GM21526 (cell line): ENCODE measurements at regions not wholly inside any gene's neighbourhood (a gene's known extent, or its start where the extent isn't known, plus 50 kb on each side); places are given as distances from the start of the nearest gene placed in this dataset.
"Not testable (repeated sequence)": the region's sequence is repeated elsewhere in the genome, so short reads cannot be mapped to it uniquely, and the experiment has no call there.

ENCODE experiments used
- ATAC-seq: cut with Tn5 transposase; IDR thresholded peaks from one replicate; pipeline ENCODE4 v1.9.1; 2021; ENCODE audit warnings: moderate library complexity; ENCODE audit not compliant: unreplicated experiment, low FRiP score

DNA sequence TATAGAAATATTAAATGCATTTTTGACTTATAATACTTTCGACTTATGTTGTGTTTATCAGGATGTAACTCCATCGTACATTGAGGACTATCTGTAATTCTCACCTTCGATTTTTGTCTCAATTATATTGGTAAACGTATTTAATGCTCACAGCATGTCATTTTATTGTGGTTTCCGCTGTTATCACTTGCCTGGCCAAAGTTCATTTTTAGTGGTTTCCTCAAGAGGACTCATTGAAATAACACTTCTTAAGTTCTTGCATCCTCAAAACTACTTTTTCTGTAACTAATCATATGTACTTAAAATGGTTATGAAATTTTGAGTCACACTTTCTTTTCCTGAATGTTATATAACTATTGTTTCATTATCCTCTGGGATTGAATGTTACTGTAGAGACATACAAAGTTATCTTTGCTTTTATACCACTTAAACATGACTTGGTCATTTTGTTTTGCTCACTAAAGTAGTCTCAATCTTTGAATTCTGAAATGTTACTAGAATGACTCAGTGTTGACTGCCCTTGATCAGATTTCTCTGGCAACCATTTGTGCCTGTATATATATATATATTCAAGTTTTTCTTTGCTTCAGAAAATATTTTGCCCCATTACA is 289.6 kb upstream of the PROX1 start:
- ATAC-seq, result no peak

DNA sequence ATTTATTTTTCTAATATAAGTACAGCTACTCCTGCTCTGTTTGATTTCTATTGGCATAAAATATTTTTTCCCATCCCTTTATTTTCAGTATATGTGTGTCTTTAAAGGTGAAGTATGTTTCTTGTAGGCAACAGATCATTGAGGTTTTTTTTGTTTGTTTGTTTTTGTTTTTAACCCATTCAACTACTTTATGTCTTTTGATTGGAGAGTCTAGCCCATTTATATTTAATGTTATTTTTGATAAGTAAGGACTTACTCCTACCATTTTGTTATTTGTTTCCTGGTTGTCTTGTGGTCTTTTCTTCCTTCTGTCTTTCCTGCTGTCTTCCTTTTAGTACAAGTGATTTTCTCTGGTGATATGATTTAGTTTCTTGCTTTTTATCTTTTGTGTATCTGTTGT is 285.1 kb upstream of the PROX1 start:
- no peak for ATAC-seq

DNA sequence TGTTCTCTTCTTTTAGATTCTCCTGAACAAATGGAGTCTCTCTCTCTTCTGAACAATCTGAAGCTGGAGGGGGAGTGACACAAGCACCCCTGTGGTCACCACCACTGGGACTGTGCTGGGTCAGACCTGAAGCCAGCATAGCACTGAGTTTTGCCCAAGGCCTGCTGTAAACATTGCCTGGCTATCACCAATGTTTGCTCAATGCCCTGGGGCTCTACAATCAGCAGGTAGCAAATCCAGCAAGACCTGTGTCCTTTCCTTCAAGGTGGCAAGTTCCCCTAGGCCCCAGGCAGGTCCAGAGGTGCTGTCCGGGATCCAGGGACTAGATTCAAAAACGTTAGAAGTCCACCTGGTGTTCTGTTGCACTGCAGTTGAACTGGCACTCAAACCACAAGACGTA is 282.8 kb upstream of the PROX1 start:
- no peak for ATAC-seq

DNA sequence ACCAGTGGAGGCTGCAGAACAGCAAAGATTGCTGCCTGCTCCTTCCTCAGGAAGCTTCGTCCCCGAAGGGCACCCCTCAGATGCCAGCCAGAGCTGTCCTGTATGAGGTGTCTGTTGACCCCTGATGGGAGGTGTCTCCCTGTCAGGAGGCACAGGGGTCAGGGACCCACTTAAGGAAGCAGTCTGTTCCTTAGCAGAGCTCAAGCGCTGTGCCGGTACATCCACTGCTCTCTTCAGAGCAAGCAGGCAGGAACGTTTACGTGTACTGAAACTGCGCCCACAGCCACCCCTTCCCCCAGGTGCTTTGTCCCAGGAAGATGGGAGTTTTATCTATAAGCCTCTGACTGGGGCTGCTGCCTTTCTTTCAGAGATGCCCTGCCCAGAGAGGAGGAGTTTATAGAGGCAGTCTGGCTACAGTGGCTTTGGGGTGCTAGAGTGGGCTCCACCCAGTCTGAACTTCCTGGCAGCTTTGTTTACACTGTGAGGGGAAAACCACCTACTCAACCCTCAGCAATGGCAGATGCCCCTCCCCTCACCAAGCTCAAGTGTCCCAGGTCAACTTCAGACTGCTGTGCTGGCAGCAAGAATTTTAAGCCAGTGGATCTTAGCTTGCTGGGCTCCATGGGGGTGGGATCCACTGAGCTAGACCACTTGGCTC is 275.8 kb upstream of the PROX1 start:
- not testable (repeated sequence) for ATAC-seq

DNA sequence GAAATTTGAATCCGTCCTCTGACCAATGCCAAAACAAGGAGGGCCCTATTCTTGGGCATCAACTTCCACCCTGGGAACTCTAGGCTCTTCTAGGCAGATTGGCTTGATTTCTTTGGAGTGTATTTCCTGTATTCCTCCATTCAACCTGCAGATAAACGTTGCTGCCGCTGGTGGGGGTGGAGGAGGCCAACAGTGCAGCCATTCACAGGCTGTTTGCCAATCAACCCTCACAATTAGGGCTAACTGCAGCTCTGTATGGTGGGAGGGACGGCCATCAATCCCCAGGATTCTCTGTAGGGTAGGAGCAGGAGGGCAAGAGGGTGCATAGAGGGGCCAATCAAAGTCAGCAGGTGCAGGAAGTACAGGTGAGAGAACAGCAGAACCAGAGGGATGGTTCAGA is 273.1 kb upstream of the PROX1 start:
- no peak for ATAC-seq

DNA sequence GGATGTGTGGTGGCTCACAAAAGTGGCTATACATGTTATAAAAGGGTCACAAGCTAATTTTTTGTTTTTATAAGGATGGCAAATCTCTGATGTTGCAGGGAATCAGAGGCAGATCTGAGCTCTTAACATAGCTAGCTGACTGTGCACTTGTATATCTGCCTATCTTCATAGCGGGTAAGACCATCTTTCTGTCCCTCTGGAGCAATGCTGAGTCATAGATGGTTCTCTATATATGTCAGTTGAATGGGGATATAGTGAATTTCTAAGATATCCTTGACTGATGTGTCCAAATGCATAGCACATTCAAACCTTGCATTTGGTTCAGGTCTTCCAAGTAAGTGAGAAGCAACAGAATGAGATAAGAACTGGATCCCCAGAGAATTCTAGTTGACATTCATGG is 272.6 kb upstream of the PROX1 start:
- no peak for ATAC-seq

DNA sequence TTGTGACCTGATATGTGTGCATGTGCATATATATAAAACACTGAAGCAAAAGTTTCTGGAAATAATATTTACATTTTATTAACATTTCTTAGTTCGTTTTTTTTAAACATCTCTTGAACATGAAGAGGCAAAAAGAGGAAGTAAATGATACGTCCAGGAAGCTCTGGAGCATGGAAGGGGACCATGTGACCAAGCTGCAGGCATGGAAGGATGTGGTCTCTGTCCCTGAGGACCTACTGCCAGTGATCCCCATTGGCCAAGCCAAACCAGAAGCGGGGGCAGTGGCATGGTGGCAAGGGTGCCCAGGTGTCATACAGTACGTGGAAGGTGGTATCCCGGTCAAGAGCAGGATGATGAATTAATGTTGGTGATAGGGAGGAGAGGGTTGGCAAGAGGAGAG is 268.3 kb upstream of the PROX1 start:
- ATAC-seq, result no peak

DNA sequence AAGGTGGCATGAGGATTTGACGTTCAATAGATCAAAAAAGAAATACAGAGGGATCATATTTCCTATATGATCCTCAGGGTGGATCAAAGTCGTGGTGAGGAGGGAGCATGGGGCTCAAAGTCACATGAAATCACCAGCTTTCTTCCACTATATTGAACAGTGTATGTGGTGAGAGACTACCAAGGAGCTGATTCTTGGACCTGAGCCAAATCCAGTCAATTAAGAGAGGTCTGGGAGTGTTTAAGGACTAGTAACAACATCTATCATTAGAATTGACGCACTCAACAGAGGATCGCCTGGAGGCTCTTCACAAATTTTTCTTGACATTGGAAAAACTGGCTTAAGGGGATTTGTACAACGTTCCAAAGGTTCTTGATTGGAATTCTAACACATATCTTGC is 267.7 kb upstream of the PROX1 start:
- no peak for ATAC-seq

DNA sequence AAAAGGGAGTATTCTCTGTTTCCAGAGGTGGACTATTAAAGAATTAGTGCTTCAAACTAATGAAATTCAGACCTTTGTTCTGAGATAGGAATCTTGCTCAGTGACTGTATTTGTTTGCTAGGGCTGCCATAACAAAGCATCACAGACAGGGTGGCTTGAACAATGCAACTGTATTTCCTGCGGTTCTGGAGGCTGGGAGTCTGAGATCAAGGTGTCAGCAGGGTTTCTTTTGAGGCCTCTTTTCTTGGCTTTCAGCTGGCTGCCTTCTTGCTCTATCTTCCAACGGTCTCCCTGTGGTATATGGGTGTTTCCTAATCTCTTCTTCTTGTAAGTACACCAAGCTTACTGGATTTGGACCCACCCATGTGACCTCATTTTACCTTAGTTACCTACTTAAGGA is 264.6 kb upstream of the PROX1 start:
- no peak for ATAC-seq

DNA sequence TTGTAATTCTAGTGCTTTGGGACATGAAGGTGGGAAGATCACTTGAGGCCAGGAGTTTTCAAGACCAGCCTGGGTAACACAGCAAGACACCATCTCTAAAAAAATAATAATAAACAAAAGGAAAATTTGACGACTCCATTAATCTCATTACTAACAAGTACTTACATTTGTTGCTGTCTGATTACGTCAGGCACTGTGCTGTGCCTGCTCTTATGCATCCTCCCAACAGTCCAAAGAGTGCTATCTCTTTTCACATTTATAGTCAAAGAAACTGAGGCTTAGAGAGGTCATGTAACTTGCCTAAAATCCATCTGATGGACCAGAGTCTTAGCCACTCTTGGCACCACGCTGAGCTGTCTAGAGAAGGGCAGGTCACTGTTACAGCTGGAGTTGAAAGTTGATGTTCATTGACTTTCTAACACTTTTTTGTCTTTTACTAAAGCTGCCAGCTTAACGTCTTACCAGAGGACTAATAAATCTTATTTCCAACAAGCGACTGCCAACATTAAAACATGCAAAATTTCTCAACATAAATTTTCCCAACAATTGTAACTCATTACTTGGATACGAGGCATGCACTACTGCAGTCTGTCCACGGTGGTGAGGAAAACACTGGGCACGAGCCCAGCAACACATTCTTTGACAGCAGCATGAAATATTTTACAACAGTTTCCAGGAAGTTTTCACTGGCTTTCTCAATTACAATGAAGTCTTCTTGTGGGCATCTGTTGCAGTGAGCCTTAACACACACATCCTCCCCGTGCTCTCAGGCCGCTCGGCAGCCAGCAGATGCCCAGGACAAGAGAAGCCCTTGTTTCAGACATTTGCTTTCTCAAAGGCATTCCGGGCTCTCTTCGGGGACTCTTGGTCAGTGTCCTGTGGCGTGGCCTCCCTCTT is 262.9 kb upstream of the PROX1 start:
- ATAC-seq, result no peak

DNA sequence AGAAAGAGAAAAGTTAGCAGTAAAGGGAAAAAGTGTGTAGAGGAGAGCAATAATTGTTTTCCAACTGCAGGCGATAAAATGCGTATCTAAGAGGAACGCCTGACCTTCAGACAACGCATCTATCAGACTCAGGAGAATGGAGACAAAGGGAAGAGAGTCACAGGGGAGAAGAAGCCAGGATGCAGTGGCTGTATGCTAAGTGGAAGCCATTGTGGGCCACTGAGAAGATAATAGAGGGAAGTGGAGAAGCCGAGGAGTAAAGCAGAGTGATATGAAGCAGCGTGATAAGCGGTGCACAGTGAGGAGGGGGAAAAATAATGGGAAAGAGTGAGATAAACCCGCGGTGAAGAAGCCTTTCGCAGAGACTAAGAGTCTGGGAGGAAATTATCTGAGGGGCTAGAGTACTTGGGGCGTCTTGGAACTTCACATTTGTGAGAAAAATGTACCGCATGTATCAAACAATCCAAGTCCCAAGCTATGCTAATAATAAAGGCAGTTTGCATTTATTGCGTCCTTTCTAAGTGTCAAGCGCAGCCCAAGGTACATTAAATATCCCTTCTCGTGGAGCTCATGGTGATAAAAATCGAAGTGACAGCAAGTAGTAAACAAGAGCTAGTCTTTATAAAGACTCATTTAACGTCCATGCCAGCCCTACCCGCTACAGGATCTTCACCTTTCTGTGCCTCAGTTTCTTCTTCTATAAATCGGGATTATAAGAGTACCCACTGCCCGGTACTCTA is 259.8 kb upstream of the PROX1 start:
- no peak for ATAC-seq

DNA sequence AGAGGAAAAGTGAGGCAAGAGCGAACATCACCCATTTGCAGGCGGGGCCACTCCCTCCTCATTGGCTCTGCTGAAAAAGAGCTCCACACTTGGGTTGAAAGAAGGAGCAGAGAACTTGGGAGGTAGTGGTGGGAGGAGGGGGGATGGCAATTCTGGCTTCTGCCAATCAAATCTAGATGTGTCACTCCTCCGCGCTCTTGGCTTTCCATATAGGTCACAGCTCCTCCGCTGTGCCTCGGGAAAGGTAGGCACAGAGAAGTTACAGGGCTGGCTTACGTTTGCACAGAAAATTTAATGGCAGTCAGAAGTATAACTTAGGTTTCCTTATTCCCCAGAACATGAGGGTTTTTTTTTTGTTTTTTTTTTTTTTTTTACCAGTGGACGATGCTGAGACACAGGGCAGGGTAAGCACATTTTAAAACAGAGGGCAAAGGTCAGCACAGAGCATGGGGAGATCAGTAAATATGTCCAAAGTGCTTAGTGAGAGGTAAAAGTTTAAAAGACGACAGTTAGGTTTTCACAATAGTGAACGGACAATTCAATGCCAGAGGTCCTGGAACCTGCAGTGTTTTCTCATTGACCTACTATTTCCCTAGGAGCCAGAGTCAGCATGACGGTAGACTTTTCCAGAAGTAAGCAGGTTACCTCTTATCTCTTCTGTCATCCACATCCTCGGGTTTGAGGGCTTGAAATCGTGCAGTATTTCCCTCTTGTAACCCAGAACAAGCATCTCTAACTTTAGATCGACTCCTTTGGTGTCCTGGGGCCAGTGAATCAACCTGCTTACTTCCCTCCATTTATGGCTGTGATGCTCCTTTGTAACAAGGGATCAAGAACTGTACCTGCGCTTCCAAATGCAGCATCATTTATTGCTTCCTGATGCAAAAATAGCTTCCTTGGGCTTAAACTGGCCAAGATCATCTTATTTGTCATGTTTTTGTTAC is 258.9 kb upstream of the PROX1 start:
- ATAC-seq, result no peak

DNA sequence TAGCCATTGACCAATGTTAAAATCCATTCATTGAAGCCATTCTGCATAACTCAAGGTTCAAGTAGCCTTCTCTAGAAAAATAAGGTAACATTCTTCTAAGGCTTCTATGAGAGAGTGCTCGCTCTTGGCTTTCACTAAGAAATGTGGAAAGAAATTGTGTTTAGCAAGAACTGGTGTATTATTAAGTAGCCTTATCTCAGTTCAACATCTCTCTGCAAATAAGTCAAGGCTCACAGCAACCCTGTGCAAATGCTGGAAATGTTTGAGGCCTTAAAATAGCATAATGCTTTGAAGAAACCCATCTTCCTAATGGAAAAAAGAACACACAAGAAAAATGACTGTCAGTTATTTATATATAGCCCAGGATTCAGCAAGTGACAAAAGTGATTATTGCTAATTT is 254.1 kb upstream of the PROX1 start:
- no peak for ATAC-seq

DNA sequence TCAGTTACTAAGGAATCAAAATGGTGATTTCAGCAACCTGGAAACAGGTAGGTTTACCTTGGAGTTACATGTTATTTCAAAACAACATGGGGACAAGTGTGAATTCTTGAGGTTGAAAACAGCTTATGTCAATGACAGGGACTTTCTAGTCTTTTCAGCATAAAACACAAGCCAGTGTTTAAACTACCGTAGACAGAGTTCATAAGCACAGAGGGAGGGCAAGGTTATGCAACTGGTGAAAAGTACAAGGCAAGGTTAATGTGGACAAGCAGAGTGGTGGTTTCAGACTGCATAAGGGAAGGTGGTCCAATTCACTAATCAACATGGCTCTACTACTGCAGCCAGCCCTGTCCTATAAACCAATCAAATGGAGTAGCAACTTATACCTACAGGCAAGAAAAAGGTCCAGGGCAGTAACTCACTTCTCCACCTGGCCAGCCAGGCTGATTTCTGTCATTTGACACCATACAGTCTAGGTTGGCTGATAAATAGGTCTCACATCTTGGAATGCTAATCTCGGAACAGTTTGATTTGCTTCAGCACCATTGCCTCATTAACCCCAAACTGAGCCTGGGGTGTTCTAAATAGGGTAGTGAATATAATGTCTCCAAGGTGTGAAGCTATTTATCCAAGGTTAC is 250.3 kb upstream of the PROX1 start:
- no peak for ATAC-seq

DNA sequence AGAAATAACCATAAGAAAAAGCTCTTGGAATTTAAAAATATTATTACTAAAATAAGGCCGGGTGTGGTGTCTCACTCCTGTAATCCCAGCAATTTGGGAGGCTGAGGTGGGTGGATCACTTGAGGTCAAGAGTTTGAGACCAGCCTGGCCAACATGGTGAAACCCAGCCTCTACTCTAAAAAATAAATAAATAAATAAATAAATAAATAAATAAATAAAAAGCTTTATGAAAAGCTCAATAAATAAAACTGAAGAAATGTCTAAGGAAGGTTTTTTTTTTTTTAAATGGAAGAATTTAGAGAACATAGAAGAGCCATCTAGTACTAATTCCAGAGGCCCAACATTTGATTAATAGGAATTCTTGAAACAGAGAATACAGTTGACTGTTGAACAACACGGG is 249.1 kb upstream of the PROX1 start:
- no peak for ATAC-seq

DNA sequence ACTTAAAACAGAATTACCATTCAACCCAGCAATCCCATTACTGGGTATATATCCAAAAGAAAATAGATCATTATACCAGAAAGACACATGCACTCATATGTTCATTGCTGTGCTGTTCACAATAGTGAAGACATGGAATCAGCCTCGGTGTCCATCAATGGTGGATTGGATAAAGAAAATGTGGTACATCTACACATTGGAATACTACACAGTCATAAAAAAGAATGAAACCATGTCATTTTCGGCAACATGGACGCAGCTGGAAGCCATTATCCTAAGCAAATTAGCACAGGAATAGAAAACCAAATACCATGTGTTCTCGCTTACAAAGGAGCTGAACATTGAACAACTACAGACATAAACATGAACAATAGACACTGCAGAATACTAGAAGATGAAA is 244.8 kb upstream of the PROX1 start:
- ATAC-seq, result no peak

DNA sequence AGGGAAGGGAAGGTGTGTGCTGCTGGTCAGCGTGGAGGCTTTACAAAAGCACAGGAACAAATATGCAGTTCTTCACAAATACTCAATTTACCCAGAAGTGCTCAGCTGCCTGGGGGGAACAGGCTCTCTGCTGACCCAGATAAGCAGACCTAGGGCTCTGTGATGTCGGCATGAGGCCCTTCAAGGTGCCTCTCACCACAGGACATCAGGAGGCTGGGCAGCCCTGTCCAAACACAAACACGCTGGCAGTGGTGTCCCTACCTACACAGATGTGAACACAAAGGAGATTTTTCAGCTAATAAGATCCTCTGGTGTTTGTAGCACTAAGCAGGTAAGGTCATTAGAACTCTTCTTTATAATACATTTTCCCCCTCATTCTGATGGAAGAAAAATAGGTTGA is 243.0 kb upstream of the PROX1 start:
- no peak for ATAC-seq

DNA sequence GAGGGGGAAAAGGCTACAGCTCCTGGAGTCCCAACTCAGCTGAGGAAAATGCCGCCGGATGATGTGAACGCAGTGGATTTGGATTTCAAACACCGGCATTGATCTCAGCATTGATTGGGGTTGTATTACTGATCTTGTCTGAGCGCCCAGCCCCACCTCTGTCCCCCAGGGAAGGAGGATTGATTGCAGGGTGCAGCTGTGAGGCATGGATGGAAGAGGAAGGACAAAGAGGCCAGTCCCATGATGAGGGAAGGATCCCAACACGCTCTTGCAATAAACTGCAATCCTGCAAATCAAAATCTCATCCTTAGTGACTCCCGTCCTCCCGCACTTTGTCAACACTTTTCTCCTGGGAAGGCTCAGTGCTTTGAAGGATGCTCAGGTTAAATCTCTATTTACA is 242.3 kb upstream of the PROX1 start:
- no peak for ATAC-seq

DNA sequence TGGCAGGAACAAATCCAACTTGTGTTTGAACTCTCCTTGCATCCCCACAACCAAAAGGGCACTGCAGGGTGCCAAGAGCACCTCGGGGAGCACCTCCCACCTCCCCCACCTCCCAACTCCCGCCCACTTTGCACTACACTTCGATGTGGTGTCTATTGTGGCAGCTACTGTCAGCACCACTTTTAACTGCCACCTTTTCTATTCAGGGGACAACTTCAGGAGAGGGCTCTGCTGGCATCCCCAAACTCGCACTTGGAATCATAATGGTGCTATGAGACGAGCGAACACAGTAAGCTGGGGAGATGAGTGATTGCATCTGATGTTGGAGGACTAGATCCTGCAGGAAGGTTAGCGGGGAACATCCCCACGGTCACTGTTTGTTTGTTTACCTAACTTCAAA is 238.2 kb upstream of the PROX1 start:
- ATAC-seq, result no peak
